OCI-LY3 (cell line): ENCODE measurements at regions not wholly inside any gene's neighbourhood (a gene's known extent, or its start where the extent isn't known, plus 50 kb on each side); places are given as distances from the start of the nearest gene placed in this dataset.

Experiments
- CTCF ChIP-seq: fragments of 200-600, 300-600 bp; sonication (generic); IDR thresholded peaks from 2 replicates; pipeline ENCODE4 v1.5.1; 2014; ENCODE audit warnings: antibody characterized with exemption, low read length, low read depth
- EZH2phosphoT487 ChIP-seq: fragments of 200-600 bp; shearing (Covaris generic); IDR thresholded peaks from 2 replicates; pipeline ENCODE4 v1.6.1; 2018; ENCODE audit warnings: antibody characterized with exemption, mixed run types, low read depth

- no peak for TF ChIP-seq CTCF
- no peak for TF ChIP-seq EZH2phosphoT487
These were observed 209.7 kb upstream of the ARHGAP20 start for GRCh38 chr11:110921742-110922521.
